MM.1S (cell line): ENCODE measurements at regions not wholly inside any gene's neighbourhood (a gene's known extent, or its start where the extent isn't known, plus 50 kb on each side); places are given as distances from the start of the nearest gene placed in this dataset.

Experiments
- CTCF ChIP-seq: fragments of 300-600 bp; sonication (generic); IDR thresholded peaks from 2 replicates; pipeline ENCODE4 v1.5.1; 2016; ENCODE audit warnings: antibody characterized with exemption, low read length, mixed read lengths
- EZH2 ChIP-seq: fragments of 300-600 bp; sonication (generic); optimal IDR thresholded peaks from 2 replicates; pipeline ENCODE3; 2017; ENCODE audit warnings: low read depth, mild to moderate bottlenecking, antibody characterized with exemption, low read length, mixed read lengths

GRCh38 chr20:43334080-43334479, 123.6 kb upstream of the SRSF6 start:
- TF ChIP-seq EZH2 (no peak), CTCF (no peak)
